MCF 10A (cell line): ENCODE measurements at regions not wholly inside any gene's neighbourhood (a gene's known extent, or its start where the extent isn't known, plus 50 kb on each side); places are given as distances from the start of the nearest gene placed in this dataset.

Experiments
- BruUV-seq: library from RNA; stranded (reverse); fragments of 400-500 nt; replicated peaks from 2 replicates; lab custom pipeline; 2021; lab: Mats Ljungman, UMichigan
- CTCF ChIA-PET: fragments of 300-600 bp; sonication (Branson Sonifier 250); formaldehyde crosslinking; extraction: SDS; loops from one replicate; lab custom pipeline; 2021; ENCODE audit warnings: antibody characterized with exemption, inconsistent platforms; lab: Yijun Ruan, JAX
- POLR2A ChIA-PET: fragments of 300-600, 350-650 bp; sonication (Branson Sonifier 250); formaldehyde crosslinking; extraction: SDS; loops from one replicate; lab custom pipeline; 2020; ENCODE audit warnings: antibody characterized with exemption, inconsistent platforms; lab: Yijun Ruan, JAX
- DNase-seq: peaks from one replicate; pipeline ENCODE4 v3.0.0-alpha.2; 2018; ENCODE audit not compliant: unreplicated experiment
- H3K27ac Mint-ChIP-seq: one replicate; pipeline ENCODE4 v1.8.0; 2022; ENCODE audit warnings: mild to moderate bottlenecking, low read depth, mixed read lengths; ENCODE audit not compliant: unreplicated experiment
- H3K27me3 Mint-ChIP-seq: one replicate; pipeline ENCODE4 v1.8.0; 2022; ENCODE audit warnings: mixed read lengths; ENCODE audit not compliant: insufficient read depth, unreplicated experiment
- H3K36me3 Mint-ChIP-seq: one replicate; pipeline ENCODE4 v1.8.0; 2022; ENCODE audit warnings: mild to moderate bottlenecking, moderate library complexity, mixed read lengths; ENCODE audit not compliant: insufficient read depth, unreplicated experiment
- H3K4me1 Mint-ChIP-seq: one replicate; pipeline ENCODE4 v1.8.0; 2022; ENCODE audit warnings: mixed read lengths; ENCODE audit not compliant: insufficient read depth, unreplicated experiment
- H3K4me3 Mint-ChIP-seq: one replicate; pipeline ENCODE4 v1.8.0; 2022; ENCODE audit warnings: mild to moderate bottlenecking, moderate library complexity, mixed read lengths; ENCODE audit not compliant: unreplicated experiment
- H3K9me3 Mint-ChIP-seq: one replicate; pipeline ENCODE4 v1.8.0; 2022; ENCODE audit warnings: mixed read lengths; ENCODE audit not compliant: unreplicated experiment
- CTCF ChIP-seq: fragments of 200-600 bp; IDR thresholded peaks from one replicate; pipeline ENCODE4 v1.8.0; 2022; ENCODE audit warnings: antibody characterized with exemption, mild to moderate bottlenecking; ENCODE audit not compliant: unreplicated experiment
- intact Hi-C: fragments of 100-400 bp; cut with micrococcal nuclease; formaldehyde crosslinking; loops from 2 replicates; pipeline ENCODE4 v1.14.1; 2022

- no peaks in the 10 kb centered on the region for H3K36me3 Mint-ChIP-seq
Measured at GRCh38 chr20:19026901-19027644, 185.4 kb upstream of the SLC24A3 start.

GRCh38 chr20:19027971-19028370 lies 184.5 kb upstream of the SLC24A3 start:
- BruUV-seq = no TSS peak
- DNase-seq = no peak
- ChIA-PET POLR2A (no interaction called here), CTCF (interaction anchor here (0.6 kb wide), 1 partner anchor 26 kb away, joined by 3 read pairs; no protein-coding TSS in a partner anchor)
- H3K27me3 Mint-ChIP-seq = no peaks in the 10 kb centered on the region
- no peaks in the 10 kb centered on the region for H3K4me1 Mint-ChIP-seq
- no peak overlapping the region for H3K4me3 Mint-ChIP-seq
- peaks cover 27% of the 10 kb centered on the region for H3K9me3 Mint-ChIP-seq
- H3K36me3 Mint-ChIP-seq = no peaks in the 10 kb centered on the region
- TF ChIP-seq CTCF = no peak
- H3K27ac Mint-ChIP-seq = no peak overlapping the region
- intact Hi-C loops = no loop called here

More at GRCh38 chr20:19026901-19027644, 185.4 kb upstream of the SLC24A3 start:
- Mint-ChIP-seq H3K4me1 (no peaks in the 10 kb centered on the region), H3K4me3 (no peak overlapping the region), H3K27me3 (no peaks in the 10 kb centered on the region), H3K27ac (no peak overlapping the region), H3K9me3 (peaks cover 18% of the 10 kb centered on the region)
- BruUV-seq = no TSS peak
- no peak for DNase-seq
- ChIA-PET CTCF (interaction anchor here (0.6 to 0.9 kb wide), 2 partner anchors 27 to 164 kb away, joined by 3 read pairs; no protein-coding TSS in a partner anchor), POLR2A (no interaction called here)
- intact Hi-C loops = no loop called here
- no peak for TF ChIP-seq CTCF

GRCh38 chr20:19041787-19042186 lies 170.7 kb upstream of the SLC24A3 start:
- Mint-ChIP-seq H3K4me3 (no peak overlapping the region), H3K27ac (no peak overlapping the region), H3K4me1 (no peaks in the 10 kb centered on the region), H3K27me3 (no peaks in the 10 kb centered on the region), H3K9me3 (peaks cover 16% of the 10 kb centered on the region), H3K36me3 (no peaks in the 10 kb centered on the region)
- CTCF ChIA-PET = no interaction called here
- intact Hi-C loops = no loop called here
- POLR2A ChIA-PET = no interaction called here
- DNase-seq = no peak
- no peak for TF ChIP-seq CTCF
- BruUV-seq = no TSS peak

GRCh38 chr20:19045371-19045770 lies 167.1 kb upstream of the SLC24A3 start:
- no peak for DNase-seq
- TF ChIP-seq CTCF = no peak
- Mint-ChIP-seq H3K36me3 (no peaks in the 10 kb centered on the region), H3K27me3 (no peaks in the 10 kb centered on the region), H3K4me3 (no peak overlapping the region), H3K4me1 (no peaks in the 10 kb centered on the region), H3K9me3 (peaks cover 24% of the 10 kb centered on the region), H3K27ac (no peak overlapping the region)
- ChIA-PET CTCF (no interaction called here), POLR2A (no interaction called here)
- no TSS peak for BruUV-seq
- intact Hi-C loops = no loop called here
